ENCODE measurements at regions not wholly inside any gene's neighbourhood (a gene's known extent, or its start where the extent isn't known, plus 50 kb on each side); places are given as distances from the start of the nearest gene placed in this dataset.
"Not testable (repeated sequence)": the region's sequence is repeated elsewhere in the genome, so short reads cannot be mapped to it uniquely, and the experiment has no call there.

DNA sequence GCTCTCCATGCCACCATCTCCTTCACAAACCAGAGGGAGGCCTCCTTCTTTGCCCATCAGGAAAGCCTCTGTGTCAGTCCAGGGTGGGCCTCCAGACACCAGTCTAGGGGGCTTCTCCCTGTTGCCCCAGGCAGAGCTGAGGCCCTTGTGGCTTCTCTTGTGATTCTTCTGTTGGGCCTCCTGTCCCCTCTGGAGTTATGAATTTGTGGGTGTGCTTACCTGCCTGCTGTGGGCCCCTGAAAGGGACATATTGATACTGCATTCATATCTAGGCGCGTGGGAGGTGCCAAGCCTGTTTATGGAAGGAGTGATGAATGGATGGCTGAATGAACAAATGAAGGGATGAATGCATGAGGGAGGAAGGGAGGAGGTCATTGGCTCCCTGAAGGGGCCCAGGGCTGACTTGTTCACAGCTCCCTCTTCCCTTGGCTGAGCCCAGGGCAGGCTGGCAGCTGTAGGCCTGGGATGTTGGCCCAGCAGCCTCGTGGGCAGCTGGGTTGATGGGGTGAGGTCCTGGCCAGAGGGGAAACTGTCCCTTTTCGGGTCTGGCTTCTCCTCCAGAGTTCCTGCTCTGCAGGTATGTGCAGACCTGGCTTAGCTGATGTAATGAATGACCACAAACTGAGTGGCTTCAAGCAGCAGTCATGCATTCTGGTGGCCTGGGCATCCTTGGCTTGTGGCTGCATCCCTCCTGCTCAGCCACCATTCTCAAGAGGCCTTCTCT is 195.4 kb downstream of the GOLGA6L6 start:
- H3K4me1 Mint-ChIP-seq, result peaks cover 2 to 11% of the 10 kb centered on the region in 2 donors
- no peaks in the 10 kb centered on the region for H3K9me3 Mint-ChIP-seq
- no peak overlapping the region for H3K4me3 Mint-ChIP-seq
- H3K27me3 Mint-ChIP-seq (ENCODE audit: low read depth in 3 of 3), result peaks cover 0 to 4% (median 0%) of the 10 kb centered on the region in 3 donors
- no peak overlapping the region for H3K27ac Mint-ChIP-seq
- no peak for DNase-seq
- no peaks in the 10 kb centered on the region for H3K36me3 Mint-ChIP-seq

DNA sequence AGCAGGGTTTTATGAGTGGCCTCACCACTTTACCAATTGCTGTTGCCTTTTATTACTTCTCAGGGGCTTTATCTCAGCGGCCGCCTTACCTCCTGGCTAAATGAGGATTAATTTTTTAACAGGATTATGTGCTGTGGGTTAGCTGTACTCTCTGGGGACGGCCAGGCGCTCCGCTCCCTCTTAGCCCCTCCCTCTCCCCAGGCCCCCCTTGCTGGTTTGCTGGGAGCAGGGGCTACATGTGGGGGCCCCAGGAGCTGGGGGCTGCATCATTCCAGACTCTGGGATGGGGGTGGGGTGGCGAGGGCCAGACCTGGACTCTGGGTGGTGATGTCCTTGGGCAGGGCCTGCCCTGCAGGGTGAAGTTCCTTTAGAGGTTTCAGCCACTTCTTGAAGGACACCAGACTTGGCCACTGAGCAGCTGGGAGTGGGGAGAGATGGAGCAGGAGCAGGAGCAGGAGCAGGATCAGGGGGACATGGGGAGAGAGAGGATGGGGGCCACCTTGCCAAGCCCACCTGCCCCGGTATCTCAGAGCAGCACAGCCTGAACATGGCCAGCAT is 196.1 kb downstream of the GOLGA6L6 start:
- no peak for DNase-seq
- H3K4me1 Mint-ChIP-seq, result peaks cover 0 to 9% of the 10 kb centered on the region in 2 donors
- H3K36me3 Mint-ChIP-seq, result no peaks in the 10 kb centered on the region
- peaks cover 0 to 2% (median 0%) of the 10 kb centered on the region in 3 donors for H3K27me3 Mint-ChIP-seq (ENCODE audit: low read depth in 3 of 3)
- no peaks in the 10 kb centered on the region for H3K9me3 Mint-ChIP-seq
- no peak overlapping the region for H3K27ac Mint-ChIP-seq
- no peak overlapping the region for H3K4me3 Mint-ChIP-seq

DNA sequence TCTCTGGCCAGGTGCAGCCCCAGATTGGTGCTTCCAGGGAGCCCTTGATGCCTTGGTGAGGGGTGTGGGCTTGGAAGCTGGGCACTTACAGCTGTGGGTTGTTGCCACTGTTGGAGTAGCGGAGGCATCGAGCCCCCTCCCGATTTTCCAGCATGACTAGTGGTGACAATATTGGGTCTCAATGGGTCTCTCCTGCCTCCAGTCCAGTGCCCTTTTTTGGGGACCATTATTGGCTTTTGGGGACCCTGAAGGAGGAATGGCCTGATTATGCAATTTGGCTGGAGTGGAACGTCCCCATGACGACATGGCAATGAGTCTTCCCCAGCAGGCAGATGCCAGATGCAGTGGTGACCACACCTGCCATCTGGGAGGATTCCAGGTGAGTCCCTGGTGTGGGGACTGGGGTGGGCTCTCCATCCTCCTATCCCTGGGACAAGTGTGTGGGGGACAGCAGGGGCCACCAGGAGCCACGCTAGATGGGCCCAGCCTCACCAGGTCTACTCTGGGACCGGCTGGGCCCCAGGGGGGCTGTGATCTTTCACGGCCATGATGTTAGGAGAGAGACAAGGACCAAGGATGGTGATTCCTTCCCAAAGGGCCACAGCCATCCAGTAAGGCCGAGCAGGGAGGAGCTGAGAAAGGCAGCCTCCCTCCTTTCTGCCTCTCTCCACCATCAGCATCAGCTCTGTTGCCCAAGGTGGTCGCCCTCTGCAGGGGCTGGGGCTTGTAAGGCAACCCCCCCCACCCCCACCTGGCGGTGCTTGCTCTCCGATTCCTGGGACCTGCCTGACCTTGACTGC is 196.8 kb downstream of the GOLGA6L6 start:
- Mint-ChIP-seq H3K4me1 (peaks cover 0 to 2% of the 10 kb centered on the region in 2 donors), H3K27ac (no peak overlapping the region), H3K4me3 (no peak overlapping the region), H3K36me3 (no peaks in the 10 kb centered on the region), H3K27me3 (ENCODE audit: low read depth in 3 of 3) (no peaks in the 10 kb centered on the region), H3K9me3 (no peaks in the 10 kb centered on the region)
- no peak for DNase-seq

DNA sequence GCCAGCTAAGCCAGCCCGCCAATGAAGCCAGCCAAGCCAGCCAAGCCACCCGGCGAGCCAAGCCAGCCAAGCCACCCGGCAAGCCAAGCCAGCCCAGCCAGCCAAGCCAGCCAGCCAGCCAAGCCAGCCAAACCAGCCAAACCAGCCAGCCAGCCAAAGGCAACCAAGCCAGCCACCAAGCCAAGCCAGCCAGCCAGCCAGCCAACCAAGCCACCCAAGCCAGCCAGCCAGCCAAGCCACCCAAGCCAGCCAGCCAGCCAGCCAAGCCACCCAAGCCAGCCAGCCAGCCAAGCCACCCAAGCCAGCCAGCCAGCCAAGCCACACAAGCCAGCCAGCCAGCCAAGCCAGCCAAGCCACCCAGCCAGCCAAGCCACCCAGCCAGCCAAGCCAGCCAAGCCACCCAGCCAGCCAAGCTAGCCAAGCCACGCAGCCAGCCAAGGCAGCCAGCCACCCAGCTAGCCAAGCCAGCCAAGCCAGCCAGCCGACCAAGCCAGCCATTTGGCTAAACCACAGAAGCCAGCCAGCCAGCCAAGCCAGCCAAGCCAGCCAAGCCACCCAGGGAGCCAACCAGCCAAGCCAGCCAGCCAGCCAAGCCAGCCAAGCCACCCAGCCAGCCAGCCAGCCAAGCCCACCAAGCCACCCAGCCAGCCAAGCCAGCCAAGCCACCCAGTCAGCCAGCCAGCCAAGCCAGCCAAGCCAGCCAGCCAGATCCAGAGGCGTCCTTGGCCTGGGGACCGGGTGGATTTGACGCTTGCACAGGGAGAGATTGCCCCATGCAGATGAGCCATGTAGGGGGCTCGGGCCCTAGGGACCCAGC is 198.0 kb downstream of the GOLGA6L6 start:
- H3K4me1 Mint-ChIP-seq; H3K9me3 Mint-ChIP-seq; H3K4me3 Mint-ChIP-seq; DNase-seq; H3K36me3 Mint-ChIP-seq; H3K27me3 Mint-ChIP-seq (ENCODE audit: low read depth in 3 of 3); H3K27ac Mint-ChIP-seq: not testable (repeated sequence)

DNA sequence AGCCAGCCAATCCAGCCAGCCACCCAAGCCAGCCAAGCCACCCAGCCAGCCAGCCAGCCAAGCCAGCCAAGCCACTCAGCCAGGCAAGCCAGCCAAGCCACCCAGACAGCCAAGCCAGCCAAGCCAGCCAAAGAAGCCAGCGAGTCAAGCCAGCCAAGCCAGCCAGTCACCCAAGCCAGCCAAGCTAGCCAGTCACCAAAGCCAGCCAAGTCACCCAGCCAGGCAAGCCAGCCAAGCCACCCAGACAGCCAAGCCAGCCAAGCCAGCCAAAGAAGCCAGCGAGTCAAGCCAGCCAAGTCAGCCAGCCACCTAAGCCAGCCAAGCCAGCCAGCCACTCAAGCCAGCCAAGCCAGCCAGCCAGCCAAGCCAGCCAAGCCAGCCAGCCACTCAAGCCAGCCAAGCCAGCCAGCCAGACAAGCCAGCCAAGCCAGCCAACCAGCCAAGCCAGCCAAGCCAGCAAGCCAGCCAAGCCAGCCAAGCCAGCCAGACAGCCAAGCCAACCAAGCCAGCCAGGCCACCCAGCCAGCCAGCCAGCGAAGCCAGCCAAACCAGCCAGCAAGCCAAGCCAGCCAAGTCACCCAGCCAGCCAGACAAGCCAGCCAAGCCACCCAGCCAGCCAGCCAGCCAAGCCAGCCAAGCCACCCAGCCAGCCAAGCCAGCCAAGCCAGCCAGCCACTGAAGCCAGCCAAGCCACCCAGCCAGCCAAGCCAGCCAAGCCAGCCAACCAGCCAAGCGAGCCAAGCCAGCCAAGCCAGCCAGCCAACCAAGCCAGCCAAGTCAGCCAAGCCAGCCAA is 198.8 kb downstream of the GOLGA6L6 start:
- H3K27me3 Mint-ChIP-seq (ENCODE audit: low read depth in 3 of 3); H3K27ac Mint-ChIP-seq; H3K4me1 Mint-ChIP-seq; H3K4me3 Mint-ChIP-seq; H3K36me3 Mint-ChIP-seq; DNase-seq; H3K9me3 Mint-ChIP-seq: not testable (repeated sequence)

DNA sequence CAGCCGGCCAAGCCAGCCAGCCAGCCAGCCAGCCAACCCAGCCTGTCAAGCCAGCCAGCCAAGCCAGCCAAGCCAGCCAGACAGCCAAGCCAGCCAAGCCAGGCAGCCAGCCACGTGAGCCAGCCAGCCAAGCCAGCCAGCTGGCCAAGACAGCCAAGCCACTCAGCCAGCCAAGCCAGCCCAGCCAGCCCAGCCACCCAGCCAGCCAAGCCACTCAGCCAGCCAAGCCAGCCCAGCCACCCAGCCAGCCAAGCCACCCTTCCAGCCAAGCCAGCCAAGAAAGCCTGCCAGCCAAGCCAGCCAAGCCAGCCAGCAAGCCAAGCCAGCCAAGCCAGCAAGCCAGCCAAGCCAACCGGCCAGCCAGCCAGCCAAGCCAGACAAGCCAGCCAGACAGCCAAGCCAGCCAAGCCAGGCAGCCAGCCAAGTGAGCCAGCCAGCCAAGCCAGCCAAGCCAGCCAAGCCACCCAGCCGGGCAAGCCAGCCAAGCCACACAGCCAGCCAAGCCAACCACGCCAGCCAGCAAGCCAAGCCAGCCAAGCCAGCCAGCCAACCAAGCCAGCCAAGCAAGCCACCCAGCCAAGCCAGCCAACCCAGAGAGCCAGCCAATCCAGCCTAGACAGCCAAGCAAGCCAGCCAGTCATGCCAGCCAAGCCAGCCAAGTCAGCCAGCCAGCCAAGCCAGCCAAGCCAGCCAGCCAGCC is 199.5 kb downstream of the GOLGA6L6 start:
- Mint-ChIP-seq H3K4me3 (no peak overlapping the region), H3K36me3 (peaks cover 0 to 2% (median 0%) of the 10 kb centered on the region in 3 donors), H3K27ac (no peak overlapping the region), H3K9me3 (peaks cover 0 to 4% (median 3%) of the 10 kb centered on the region in 6 donors), H3K27me3 (ENCODE audit: low read depth in 3 of 3) (peaks cover 0 to 3% (median 0%) of the 10 kb centered on the region in 3 donors), H3K4me1 (no peaks in the 10 kb centered on the region)
- no peak for DNase-seq

DNA sequence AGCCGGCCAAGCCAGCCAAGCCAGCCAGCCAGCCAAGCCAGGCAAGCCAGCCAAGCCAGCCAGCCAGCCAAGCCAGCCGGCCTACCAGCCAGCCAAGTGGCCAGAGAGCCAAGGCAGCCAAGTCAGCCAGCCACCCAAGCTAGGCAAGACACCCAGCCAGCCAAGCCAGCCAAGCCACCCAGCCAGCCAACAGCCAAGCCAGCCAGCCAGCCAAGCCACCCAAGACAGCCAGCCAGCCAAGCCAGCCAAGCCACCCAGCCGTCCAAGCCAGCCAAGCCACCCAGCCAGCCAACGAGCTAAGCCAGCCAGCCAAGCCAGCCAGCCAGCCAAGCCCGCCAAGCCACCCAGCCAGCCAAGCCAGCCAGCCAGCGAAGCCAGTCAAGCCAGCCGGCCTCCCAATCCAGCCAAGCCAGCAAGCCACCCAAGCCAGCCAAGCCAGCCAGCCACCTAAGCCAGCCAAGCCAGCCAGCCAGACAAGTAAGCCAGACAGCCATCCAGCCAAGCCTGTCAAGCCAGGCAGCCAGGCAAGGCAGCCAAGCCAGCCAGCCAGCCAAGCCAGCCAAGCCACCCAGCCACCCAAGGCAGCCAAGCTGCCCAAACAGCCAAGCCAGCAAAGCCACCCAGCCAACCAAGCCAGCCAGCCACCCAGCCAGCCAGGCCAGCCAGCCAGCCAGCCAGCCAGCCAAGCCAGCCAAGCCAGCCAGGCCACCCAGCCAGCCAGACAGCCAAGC is 200.5 kb downstream of the GOLGA6L6 start:
- H3K27ac Mint-ChIP-seq, result no peak overlapping the region
- H3K4me1 Mint-ChIP-seq, result no peaks in the 10 kb centered on the region
- H3K4me3 Mint-ChIP-seq, result no peak overlapping the region
- H3K27me3 Mint-ChIP-seq (ENCODE audit: low read depth in 3 of 3), result peaks cover 0 to 6% (median 0%) of the 10 kb centered on the region in 3 donors
- peaks cover 0 to 3% (median 0%) of the 10 kb centered on the region in 3 donors for H3K36me3 Mint-ChIP-seq
- DNase-seq, result no peak
- H3K9me3 Mint-ChIP-seq, result peaks cover 0 to 12% (median 8%) of the 10 kb centered on the region in 6 donors

DNA sequence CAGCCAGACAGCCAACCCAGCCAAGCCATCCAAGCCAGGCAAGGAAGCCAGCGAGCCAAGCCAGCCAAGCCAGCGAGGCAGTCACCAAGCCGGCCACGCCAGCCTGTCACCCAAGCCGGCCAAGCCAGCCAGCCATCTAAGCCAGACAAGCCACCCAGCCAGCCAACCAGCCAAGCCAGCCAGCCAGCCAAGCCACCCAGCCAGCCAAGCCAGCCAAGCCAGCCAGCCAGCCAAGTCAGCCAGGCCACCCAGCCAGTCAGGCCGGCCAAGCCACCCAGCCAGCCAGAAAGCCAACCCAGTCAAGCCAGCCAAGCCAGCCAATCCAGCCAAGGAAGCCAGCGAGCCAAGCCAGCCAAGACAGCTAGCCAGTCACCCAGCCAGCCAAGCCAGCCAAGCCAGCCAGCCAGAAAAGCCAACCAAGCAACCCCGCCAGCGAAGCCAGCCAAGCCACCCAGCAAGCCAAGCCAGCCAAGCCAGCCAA is 201.2 kb downstream of the GOLGA6L6 start:
- Mint-ChIP-seq H3K9me3 (peaks cover 0 to 12% (median 8%) of the 10 kb centered on the region in 6 donors), H3K4me3 (no peak overlapping the region), H3K4me1 (no peaks in the 10 kb centered on the region), H3K27me3 (ENCODE audit: low read depth in 3 of 3) (peaks cover 0 to 6% (median 0%) of the 10 kb centered on the region in 3 donors), H3K27ac (no peak overlapping the region), H3K36me3 (peaks cover 0 to 3% (median 0%) of the 10 kb centered on the region in 3 donors)
- no peak for DNase-seq

DNA sequence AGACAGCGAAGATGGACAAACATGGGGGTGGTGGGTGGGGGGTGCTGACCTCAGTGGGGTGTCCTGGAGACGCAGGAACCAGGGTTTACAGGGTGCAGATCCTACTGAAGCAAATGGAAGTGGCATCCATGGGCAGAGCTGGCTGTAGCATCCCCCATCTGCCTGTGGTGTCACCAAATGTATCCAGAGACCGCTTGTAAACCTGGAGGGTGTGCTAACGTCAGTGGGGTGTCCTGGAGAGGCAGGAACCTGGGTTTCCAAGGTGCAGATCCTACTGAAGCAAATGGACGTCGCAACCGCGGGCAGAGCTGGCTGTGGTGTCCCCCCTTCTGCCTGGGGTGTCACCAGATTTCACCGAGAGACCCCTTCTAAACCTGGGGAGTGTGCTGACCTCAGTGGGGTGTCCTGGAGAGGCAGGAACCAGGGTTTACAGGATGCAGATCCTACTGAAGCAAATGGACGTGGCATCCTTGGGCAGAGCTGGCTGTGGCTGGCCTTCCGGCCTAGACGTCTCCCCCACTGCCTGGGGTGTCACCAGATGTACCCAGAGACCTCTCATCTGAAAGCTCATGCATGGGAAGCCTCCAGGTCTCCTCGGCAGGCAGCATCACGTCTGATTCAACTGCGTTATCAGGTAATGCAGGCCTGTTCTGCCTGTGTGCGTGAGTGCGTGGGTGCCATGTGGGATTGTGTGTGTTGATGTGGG is 202.4 kb downstream of the GOLGA6L6 start:
- peaks cover 0 to 12% (median 9%) of the 10 kb centered on the region in 6 donors for H3K9me3 Mint-ChIP-seq
- not testable (repeated sequence) for DNase-seq; H3K4me3 Mint-ChIP-seq; H3K27me3 Mint-ChIP-seq (ENCODE audit: low read depth in 3 of 3); H3K36me3 Mint-ChIP-seq; H3K27ac Mint-ChIP-seq; H3K4me1 Mint-ChIP-seq

DNA sequence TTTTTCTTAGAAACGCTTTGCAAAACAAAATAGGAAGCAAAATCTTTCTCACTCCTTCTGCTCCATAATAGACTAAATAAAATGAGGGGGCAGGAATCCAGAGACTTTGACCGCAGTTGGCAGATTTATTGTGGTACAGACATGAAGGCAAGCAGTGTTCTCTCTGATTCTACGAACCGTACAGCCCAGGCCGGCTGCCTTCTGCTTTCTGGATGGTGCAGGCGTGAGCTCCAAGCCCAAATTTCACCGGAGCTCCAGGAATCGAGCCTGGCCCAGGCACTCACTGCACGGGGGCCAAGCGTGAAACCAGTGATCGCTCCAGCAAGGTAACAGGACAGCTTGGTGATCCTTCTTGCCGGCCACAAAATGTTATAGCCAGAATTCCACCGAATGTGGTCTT is 202.9 kb downstream of the GOLGA6L6 start:
- H3K27ac Mint-ChIP-seq; H3K27me3 Mint-ChIP-seq (ENCODE audit: low read depth in 3 of 3); H3K4me1 Mint-ChIP-seq; H3K36me3 Mint-ChIP-seq; DNase-seq; H3K4me3 Mint-ChIP-seq: not testable (repeated sequence)
- peaks cover 0 to 12% (median 9%) of the 10 kb centered on the region in 6 donors for H3K9me3 Mint-ChIP-seq

DNA sequence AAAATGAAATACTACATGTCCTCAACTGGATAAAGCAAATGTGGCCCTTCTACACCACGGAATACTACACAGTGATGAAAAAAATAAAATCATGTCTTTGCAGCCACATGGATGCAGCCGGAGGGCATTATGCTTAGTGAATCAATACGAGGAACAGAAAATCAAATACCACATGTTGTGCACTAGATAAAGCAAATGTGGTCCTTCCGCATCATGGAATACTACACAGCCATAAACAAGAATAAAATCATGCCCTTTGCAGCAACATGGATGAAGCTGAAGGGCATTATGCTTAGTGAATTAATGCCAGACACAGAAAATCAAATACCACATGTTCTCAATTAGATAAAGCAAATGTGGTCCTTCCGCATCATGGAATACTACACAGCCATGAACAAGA is 204.4 kb downstream of the GOLGA6L6 start:
- not testable (repeated sequence) for H3K27me3 Mint-ChIP-seq (ENCODE audit: low read depth in 3 of 3); H3K4me1 Mint-ChIP-seq; H3K36me3 Mint-ChIP-seq; H3K27ac Mint-ChIP-seq; H3K4me3 Mint-ChIP-seq; DNase-seq
- peaks cover 0 to 12% (median 9%) of the 10 kb centered on the region in 6 donors for H3K9me3 Mint-ChIP-seq

All from immature natural killer cell (primary cell).